ENCODE measurements at regions not wholly inside any gene's neighbourhood (a gene's known extent, or its start where the extent isn't known, plus 50 kb on each side); places are given as distances from the start of the nearest gene placed in this dataset.
"Not testable (repeated sequence)": the region's sequence is repeated elsewhere in the genome, so short reads cannot be mapped to it uniquely, and the experiment has no call there.

DNA sequence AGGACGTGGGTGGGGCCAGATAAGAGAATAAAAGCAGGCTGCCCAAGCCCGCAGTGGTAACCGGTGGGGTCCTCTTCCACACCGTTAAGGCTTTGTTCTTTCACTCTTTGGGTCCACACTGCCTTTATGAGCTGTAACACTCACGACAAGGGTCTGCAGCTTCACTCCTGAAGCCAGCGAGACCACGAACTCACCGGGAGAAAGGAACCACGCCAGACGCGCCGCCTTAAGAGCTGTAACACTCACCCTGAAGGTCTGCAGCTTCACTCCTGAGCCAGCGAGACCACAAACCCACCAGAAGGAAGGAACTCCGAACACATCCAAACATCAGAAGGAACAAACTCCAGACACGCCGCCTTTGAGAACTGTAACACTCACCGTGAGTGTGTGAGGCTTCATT is 203.9 kb upstream of the HNRNPA3 start:
- not testable (repeated sequence) for TF ChIP-seq TCF4 (CRISPR knock-in tag; IDR thresholded peaks at IDR 0.05; ENCODE audit: borderline replicate concordance); TOX (CRISPR knock-in tag; IDR thresholded peaks at IDR 0.05; ENCODE audit: borderline replicate concordance); PPARA (CRISPR knock-in tag; IDR thresholded peaks at IDR 0.05; ENCODE audit: borderline replicate concordance); ZNF565 (CRISPR knock-in tag; conservative IDR thresholded peaks at IDR 0.05; ENCODE audit: low read depth)
